ENCODE measurements at regions not wholly inside any gene's neighbourhood (a gene's known extent, or its start where the extent isn't known, plus 50 kb on each side); places are given as distances from the start of the nearest gene placed in this dataset.

DNA sequence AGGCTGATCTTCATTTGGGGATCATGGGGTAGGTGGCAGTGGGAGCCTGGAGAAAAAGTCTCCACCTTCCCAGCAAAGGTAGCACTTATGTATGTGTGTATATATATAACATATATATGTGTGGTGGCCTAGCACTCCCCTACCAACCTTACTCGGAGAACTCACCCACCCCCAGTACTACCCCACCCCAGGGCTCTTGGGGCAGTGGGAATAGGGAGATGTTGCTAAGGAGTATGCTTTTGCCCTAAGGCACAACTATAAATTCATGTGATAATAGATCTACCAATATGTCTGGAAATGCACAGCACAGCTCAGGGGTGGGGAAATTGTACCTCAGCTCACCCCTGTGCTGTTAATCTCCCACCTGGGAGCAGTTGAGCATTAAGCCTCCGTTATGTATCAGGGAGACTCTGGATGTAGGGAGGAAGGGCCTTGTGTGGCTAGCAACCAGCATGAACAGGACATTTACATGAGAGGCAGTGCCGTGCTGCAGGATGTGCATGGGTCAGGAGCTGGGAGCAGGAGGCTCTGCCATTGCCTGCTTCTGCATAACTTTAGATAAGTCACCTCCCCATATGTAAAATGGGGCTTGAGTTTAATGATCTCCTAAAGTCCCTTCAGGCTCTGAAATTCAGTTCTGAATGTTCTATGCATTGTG lies 57.3 kb downstream of the C11orf91 start:
- no peak overlapping the region for H3K4me2 ChIP-seq
- no peaks in the 10 kb centered on the region for H3K9me3 ChIP-seq (ENCODE audit: low read depth)
- no peak overlapping the region for H2AFZ ChIP-seq
- no peak for TF ChIP-seq EZH2phosphoT487 (IDR thresholded peaks at IDR 0.05; ENCODE audit: low read depth, severe bottlenecking, unreplicated experiment)
- TF ChIP-seq, protein P1, sequence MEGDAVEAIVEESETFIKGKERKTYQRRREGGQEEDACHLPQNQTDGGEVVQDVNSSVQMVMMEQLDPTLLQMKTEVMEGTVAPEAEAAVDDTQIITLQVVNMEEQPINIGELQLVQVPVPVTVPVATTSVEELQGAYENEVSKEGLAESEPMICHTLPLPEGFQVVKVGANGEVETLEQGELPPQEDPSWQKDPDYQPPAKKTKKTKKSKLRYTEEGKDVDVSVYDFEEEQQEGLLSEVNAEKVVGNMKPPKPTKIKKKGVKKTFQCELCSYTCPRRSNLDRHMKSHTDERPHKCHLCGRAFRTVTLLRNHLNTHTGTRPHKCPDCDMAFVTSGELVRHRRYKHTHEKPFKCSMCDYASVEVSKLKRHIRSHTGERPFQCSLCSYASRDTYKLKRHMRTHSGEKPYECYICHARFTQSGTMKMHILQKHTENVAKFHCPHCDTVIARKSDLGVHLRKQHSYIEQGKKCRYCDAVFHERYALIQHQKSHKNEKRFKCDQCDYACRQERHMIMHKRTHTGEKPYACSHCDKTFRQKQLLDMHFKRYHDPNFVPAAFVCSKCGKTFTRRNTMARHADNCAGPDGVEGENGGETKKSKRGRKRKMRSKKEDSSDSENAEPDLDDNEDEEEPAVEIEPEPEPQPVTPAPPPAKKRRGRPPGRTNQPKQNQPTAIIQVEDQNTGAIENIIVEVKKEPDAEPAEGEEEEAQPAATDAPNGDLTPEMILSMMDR (IDR thresholded peaks at IDR 0.05; ENCODE audit: poor library complexity) = no peak
- no peak for TF ChIP-seq EZH2 (IDR thresholded peaks at IDR 0.05; ENCODE audit: borderline replicate concordance)
- no peak overlapping the region for H3K27ac ChIP-seq
- no peak overlapping the region for H3K4me3 ChIP-seq
- H3K27me3 ChIP-seq = no peaks in the 10 kb centered on the region
- no peaks in the 10 kb centered on the region for H3K79me2 ChIP-seq
- no peaks in the 10 kb centered on the region for H4K20me1 ChIP-seq (ENCODE audit: insufficient read depth, poor library complexity, severe bottlenecking)
- DNase-seq (ENCODE audit: low spot score) = no peak
- H3K9me2 ChIP-seq (replicated peaks; ENCODE audit: insufficient read depth) = no peaks in the 10 kb centered on the region
- no peaks in the 10 kb centered on the region for H3K4me1 ChIP-seq (ENCODE audit: insufficient read depth)
- no peaks in the 10 kb centered on the region for H3K36me3 ChIP-seq (replicated peaks; ENCODE audit: insufficient read depth, low read depth)
- WGBS (ENCODE audit: low lambda C conversion rate, missing lambda C conversion rate) = 57% methylated on average over 3 of the region's 3 CpGs

DNA sequence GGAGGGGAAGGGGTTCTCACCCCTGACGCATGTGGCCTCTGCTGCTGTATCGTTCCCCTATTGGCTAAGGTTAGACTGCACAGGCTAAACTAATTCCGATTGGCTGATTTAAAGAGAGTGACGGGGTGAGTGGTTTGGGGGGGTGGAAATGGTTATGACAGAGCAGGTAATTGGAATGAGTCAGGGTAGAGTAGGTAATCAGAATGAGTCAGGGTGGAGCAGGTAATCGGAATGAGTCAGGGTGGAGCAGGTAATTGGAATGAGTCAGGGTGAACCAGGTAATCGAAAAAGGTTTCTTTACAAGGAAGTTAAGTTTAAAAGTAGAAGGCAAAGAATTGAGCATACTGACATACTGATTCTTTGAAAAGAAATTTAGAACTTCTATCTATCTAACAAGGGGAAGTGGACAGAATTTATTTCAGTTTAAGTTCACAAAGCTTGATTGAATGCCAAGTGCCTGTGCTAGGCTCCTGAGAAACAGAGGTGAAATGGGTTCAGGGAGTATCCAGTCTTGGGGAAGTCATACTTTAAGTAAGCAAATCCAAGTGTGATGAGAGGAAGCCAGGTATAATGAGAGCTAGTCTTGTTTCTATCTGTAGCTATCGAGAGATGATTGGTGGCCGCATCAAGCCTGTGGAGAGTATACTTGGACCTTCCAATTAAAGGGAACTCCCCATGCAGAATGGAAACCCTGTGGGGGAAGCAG lies 58.0 kb downstream of the C11orf91 start:
- no peaks in the 10 kb centered on the region for H3K36me3 ChIP-seq (replicated peaks; ENCODE audit: insufficient read depth, low read depth)
- no peak overlapping the region for H3K27ac ChIP-seq
- no peaks in the 10 kb centered on the region for H3K9me3 ChIP-seq (ENCODE audit: low read depth)
- no peak overlapping the region for H3K4me3 ChIP-seq
- 89% methylated on average over 8 of the region's 8 CpGs for WGBS (ENCODE audit: low lambda C conversion rate, missing lambda C conversion rate)
- DNase-seq (ENCODE audit: low spot score) = no peak
- H2AFZ ChIP-seq = no peak overlapping the region
- H3K4me1 ChIP-seq (ENCODE audit: insufficient read depth) = no peaks in the 10 kb centered on the region
- H3K4me2 ChIP-seq = no peak overlapping the region
- TF ChIP-seq, protein P1 (IDR thresholded peaks at IDR 0.05; ENCODE audit: poor library complexity) = no peak
- no peak for TF ChIP-seq EZH2 (IDR thresholded peaks at IDR 0.05; ENCODE audit: borderline replicate concordance)
- no peaks in the 10 kb centered on the region for H3K27me3 ChIP-seq
- H3K79me2 ChIP-seq = no peaks in the 10 kb centered on the region
- H3K9me2 ChIP-seq (replicated peaks; ENCODE audit: insufficient read depth) = no peaks in the 10 kb centered on the region
- H4K20me1 ChIP-seq (ENCODE audit: insufficient read depth, poor library complexity, severe bottlenecking) = no peaks in the 10 kb centered on the region

DNA sequence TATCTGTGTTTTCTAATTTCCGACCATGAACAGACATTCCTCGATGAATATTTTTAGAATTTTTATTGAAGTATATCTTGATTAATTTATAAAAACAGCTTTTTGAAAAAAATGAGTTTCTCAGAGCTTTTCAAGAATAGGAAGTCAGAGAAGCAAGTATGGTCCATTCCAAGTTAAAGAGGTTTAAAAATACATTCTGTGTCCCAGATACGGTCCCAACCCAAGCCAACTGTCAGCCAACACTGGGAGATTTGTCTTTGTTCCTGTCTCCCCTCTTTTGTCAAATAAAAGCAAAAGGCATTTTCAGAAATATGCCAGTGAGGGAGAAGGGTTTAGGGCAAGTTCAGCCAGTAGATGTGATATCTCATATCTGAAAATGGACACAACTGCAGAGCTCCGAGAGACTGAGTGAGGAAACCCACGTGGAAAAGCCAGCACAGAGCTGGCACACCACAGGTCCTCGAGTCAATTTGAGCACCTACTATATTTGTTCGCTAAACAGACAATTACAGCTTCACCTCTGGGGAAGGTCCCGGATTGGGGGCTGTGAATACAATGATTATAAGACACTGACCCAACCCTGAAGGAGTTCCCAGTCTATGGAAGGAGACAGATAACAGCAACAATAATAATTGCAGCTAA lies 59.8 kb downstream of the C11orf91 start:
- H3K4me3 ChIP-seq = no peak overlapping the region
- no peak for DNase-seq (ENCODE audit: low spot score)
- 73% methylated on average over 8 of the region's 8 CpGs for WGBS (ENCODE audit: low lambda C conversion rate, missing lambda C conversion rate)
- H3K4me1 ChIP-seq (ENCODE audit: insufficient read depth) = no peaks in the 10 kb centered on the region
- H4K20me1 ChIP-seq (ENCODE audit: insufficient read depth, poor library complexity, severe bottlenecking) = no peaks in the 10 kb centered on the region
- no peaks in the 10 kb centered on the region for H3K27me3 ChIP-seq
- H3K79me2 ChIP-seq = no peaks in the 10 kb centered on the region
- no peak overlapping the region for H2AFZ ChIP-seq
- H3K36me3 ChIP-seq (replicated peaks; ENCODE audit: insufficient read depth, low read depth) = no peaks in the 10 kb centered on the region
- no peak overlapping the region for H3K27ac ChIP-seq
- H3K4me2 ChIP-seq = no peak overlapping the region
- H3K9me3 ChIP-seq (ENCODE audit: low read depth) = no peaks in the 10 kb centered on the region
- no peak for TF ChIP-seq EZH2phosphoT487 (IDR thresholded peaks at IDR 0.05; ENCODE audit: low read depth, severe bottlenecking, unreplicated experiment)
- TF ChIP-seq, protein P1 (IDR thresholded peaks at IDR 0.05; ENCODE audit: poor library complexity) = no peak
- no peak for TF ChIP-seq EZH2 (IDR thresholded peaks at IDR 0.05; ENCODE audit: borderline replicate concordance)
- H3K9me2 ChIP-seq (replicated peaks; ENCODE audit: insufficient read depth) = no peaks in the 10 kb centered on the region

All from hepatocyte (in vitro differentiated cells).